HG03045 (cell line): ENCODE measurements at regions not wholly inside any gene's neighbourhood (a gene's known extent, or its start where the extent isn't known, plus 50 kb on each side); places are given as distances from the start of the nearest gene placed in this dataset.

Experiments used
- ATAC-seq: cut with Tn5 transposase; IDR thresholded peaks from one replicate; pipeline ENCODE4 v1.9.1; 2021; ENCODE audit warnings: mild to moderate bottlenecking, moderate library complexity; ENCODE audit not compliant: unreplicated experiment

DNA sequence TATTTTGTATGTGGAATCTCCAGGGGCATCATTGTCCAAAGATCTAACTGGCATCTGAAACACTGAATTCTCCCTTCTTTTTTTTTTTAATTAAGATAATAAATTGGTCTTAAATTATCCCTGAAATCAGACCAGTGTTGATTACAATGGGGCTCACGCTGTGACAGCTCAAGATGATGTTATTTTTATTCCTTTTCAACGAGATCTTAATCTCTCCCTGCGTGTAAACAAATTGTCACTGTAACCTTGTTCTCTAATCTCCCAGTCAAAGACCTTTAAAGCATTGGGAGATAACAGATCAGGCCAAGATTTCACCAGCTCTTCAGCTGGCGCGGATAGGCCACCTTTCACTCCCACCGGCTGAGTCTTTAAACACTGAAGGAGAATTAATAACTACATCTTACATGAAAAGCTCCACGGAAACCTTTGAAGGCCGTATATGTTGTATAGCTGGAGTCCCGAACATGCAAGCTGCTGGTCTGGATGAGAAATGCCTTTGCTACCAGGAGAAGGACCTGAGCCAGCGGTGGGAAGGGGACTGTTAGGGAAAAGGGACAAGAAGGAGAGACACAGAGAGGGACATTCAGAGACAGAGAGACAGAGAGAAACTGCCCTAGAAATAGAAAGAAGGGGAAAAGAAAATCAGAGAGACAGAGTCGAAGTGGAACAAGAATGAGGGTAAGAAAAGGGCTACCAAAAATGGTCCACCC, 418.8 kb upstream of the NR2F2 start:
- ATAC-seq, result no peak

DNA sequence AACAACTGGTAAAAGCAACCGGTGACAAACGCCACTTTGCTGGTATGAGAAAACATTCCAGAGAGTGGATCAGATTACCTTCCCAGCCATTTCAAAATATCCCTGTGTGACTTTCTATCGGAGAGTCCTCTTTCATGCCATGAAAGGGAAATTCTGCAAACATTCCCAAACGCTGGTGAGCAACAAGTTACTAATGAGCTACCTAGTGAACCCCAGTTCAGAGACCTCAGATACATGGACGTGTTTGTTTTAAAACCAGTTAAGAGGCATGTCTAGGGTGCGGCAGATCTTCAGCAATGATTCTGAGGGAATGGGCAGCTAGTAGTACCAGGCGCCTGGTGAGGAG, 418.2 kb upstream of the NR2F2 start:
- ATAC-seq, result no peak

DNA sequence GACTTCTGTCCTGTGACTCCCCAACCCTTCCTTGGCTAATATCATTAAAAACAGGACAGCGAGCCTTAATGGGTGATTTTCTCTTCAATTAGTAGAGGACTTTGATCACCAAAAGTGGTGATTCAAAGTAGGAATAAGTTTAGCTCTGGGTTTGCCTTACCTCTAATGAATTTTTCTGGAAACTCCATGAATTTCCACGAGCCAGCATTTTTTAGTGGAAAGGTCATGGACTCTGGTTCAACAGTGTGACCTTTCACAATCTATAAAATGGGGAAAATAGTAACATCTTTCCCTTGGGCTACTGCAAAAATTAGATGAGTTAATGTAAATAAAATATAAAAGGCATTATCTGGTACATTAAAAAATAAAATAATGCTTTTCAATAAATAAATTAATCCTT, 417.8 kb upstream of the NR2F2 start:
- no peak for ATAC-seq

DNA sequence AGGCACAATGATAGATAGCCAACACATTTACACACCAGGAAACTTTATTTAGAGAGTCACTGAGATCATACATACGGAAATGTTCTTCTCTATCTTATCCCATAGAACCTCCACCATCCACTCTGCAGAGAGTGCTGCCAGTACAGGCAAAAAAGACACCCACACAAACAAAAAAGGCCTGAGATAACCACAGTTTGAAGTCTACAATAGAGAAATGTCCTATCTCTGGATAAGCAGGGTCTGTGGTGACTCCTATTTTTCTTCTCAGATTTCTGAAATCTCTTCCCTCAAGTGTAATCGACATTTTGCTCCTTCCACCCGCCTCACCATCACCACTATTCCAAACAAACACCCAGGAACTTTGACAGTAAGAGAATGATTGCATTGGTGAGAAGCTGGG, 413.9 kb upstream of the NR2F2 start:
- no peak for ATAC-seq

DNA sequence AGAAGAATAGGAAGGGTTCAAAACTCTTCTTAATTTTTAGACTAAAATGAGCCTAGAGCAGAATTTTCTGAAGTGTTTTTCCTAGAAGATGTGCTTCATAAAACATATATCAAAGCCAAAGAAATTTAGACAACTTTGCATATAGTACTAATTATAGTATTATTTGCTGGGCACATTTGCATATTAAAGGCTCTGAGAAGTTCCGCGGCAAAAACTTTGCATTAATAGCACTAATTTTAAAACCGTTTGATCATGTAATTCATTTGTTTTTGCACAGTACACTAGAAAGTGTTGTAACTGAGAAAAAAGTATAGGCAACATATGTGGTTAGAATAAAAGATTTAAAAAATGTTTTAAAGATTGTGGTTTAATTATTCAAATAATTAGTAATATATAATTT, 412.0 kb upstream of the NR2F2 start:
- ATAC-seq, result no peak

DNA sequence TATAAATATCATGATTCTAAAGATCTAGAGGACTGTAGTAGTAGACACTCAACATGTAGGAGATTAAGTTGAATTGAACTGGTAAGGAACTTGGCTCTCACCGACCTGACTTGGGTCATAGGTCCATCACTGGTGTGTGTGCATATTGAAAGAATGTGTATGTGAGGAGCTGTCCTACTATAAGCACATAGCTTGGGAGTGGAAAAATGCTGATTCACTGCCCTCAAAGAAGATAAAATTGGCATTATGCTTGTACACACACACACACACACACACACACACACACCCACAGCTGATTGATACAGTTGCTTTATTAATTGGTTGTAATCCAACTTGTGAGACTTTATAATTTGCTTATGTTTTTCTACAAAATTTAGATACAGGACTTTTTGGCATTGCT, 411.0 kb upstream of the NR2F2 start:
- ATAC-seq, result no peak

DNA sequence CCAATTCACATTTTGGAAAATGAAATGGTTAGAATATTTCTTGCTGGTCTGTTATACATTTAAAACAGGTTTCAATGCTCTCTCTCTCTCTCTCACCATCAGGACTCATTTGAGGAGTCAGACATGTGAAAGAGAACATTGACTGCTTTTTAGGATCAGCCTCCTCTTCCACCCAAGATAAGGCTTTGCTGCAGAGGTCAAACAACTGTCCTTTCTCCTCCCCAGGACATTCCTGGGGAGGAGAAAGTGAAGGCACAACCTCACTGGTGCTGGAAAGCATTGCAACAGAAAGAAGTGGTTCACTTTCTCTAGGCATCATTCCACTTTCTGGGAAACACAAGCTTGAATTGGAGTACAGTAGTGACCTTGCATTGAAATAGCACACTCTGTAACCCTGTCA, 409.1 kb upstream of the NR2F2 start:
- ATAC-seq, result no peak

DNA sequence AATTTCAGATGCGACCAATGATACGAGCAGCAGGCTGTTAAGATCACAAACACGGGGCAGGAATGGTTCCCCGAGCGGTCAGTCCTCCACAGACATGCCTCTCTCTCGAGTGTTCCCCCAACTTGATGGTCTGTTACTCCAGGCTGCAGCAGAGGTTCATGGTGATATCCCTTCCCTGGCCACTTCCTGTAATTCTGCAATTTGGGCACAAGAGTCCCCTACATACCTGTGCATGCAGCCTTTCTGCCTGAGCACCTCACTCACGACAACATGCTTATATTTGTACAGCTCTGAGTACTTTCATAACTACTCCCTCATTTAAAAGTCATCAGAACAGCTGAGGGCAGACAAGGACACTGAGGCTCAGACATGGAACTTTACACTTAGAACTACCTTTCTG, 408.1 kb upstream of the NR2F2 start:
- ATAC-seq, result no peak

DNA sequence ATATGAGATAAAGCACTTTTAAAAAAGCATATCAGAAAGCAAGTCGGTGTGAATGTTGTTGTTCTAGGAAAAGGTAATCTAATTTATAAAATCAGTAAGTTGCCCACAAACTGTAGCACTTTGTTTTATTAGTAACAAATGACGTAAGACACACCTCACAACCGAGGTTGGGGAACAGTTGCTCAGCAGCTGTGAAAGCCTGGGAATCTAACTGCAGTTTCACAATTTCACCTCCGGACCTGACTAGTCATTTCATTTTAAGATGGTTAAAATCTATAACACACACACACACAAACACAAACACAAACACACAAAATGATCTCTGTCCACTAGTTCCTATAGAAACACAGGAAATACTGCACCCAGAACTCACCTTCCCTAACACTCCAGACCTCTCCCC, 406.7 kb upstream of the NR2F2 start:
- no peak for ATAC-seq

DNA sequence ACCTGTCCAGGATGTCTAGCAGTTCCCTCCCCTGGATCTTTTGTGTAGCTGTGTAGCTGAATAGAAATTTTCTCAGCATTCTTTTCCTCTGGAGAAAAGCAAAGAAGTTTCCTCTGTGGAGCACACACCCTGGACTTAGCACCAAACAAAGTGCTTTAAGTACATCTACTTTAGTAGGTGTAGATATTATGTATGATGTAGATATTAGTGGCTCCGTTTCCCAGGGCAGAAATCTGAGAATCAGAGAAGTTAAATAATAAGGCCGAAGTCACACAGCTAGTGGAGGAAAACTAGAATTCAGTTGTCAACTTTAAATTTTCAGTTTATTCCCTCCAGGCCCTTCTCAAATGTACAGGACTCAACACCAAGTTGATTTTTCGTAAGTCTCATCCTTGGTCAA, 401.7 kb upstream of the NR2F2 start:
- no peak for ATAC-seq

DNA sequence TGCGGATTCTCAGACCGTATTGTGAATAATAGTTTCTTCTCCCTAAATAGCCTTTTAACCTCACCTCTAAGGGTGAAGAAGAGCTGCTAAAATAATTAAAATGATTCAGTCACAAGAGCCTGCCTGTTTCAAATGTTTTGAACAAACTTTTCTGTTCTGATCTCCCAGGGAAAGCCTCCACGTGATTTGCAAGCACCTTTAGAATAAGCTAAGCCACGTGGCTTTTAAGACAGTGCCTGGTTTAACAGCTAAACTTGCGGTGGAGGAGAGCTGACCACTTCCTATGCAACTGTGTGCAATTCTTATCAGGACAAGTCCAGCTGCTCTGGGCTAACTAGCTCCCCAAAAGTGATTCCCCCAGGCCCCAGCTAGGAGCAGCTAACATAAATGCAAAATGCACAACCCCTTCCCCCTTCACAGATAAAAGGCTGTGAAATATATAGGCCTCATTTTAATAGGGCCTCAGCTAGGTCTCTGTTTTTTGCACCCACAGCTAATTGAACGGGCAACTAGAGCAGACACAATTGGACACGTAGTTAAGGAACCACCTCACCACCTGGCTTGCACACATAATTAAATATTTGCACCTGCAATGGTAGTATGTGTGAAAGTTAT, 401.2 kb upstream of the NR2F2 start:
- ATAC-seq, result peak; percentile 57

DNA sequence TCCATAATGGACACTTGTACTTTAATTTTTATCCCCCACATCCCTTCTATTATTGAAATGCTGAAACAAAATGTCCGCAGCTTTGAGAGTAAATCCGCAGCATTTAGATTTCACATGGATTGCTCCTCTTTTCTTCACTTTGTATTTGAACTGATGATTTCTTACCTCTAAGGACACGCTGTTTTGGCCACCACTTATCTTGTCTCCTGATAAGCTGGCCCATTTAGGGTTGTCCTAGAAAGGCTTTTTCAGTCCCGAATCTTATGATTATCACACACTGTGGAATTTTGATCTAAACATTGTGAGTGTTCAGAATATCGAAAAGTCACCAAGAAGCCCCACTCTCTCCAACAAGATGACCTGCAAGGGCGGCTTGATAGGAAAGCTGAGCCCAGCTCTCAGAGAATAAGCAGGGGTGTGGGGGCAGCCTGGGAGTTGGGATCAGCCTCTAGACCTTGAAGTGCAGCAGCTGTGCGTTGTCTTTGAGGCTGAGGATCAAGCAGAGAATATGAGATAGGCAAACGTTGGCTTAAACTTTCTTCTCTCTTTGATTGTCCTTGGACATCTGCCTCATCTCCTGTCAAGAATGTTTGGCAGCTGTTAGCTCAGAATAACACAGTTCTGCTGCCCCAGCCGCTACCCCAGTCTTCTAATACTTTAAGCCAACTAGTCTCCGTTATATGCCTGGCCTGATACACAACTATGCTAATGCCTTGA, 399.7 kb upstream of the NR2F2 start:
- no peak for ATAC-seq

DNA sequence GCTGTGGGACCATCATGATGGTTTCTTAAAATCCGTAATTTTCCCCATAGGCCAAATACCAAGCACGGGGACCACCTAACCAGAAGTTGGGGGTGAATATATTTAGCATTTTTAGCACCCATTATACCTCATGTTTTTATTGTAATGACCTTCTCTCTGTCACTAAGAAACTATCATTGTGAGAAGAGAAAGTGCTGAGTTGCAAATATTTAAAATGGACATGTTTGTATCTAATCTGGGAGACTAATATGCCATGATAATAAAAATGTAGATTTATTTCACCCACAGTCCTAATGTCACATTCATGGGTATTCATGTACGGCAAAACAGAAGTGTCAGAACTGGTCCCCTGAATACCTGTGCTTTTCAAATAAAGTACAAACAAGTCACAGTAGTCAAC, 398.9 kb upstream of the NR2F2 start:
- ATAC-seq, result no peak

DNA sequence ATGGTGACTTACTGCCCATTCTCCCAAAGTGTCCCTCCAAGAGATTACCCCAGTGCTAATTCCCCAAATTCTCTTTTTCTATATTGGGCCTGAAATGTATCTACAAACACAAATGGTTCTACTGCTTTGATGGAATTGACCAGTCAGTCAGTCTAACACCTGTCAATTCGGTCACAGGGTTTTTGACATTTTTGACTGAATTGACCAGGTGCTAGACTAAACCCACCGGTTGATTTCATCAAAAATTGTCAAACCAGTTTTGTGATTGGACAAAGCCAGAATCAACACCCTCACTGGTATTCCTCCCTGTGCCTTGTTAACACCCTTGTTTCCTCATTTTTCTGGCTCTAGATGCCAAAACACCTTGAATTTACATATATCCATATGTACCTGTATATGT, 398.4 kb upstream of the NR2F2 start:
- no peak for ATAC-seq

DNA sequence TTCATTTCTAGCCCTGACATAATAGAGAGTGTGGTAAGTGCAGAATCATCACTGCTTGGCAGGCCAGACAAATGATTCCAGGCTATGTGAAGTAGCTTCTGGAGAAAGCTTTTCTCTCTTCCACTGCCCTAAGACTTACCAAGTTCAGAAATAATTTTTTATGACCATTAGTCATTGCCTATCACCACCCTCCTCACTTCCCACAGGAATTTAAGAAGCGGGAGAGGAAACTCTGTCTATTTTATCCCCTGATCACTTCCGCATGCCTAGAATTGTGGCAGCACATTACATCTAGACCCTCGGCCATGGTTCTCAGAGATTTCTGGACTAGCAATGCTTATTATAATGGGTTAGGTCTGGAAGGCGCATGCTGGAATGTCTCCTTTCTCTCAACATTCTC, 397.8 kb upstream of the NR2F2 start:
- no peak for ATAC-seq

DNA sequence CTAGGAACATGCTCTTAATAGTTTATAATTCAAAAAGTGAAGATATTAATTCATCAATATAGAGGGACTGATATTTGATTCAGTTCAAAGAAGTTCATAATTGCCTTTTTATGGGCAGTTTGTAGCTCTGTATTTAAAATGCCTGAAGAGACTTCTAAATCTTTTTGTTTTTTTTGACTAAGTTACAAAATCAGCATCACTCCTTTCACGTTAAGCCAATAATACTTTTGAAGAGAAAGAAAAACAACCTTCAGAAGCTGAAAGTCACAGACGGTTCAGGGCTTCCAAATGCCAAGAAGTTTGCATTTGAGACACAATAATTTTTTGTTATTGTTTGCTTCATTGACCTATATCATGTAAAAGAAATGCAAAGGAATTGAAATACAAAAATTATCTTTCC, 394.6 kb upstream of the NR2F2 start:
- no peak for ATAC-seq

DNA sequence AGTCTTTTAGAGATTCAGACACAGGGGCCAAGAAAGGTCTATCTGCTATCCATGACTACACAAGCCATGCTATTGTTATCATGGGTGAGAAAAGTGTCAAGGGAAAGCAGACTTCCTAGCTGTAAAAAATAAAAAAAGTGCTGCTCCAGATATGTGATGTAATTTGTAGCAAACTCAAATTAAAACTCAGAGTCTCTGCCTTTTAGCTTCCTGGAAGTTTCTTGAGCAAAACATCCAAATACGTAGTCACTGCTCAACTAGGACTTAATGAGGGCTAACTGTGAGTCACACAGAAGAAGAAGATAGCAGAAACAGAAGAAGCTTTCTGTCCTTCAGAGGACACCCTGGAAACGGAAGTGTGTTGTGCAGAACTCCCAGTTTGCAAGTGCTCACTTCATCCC, 393.4 kb upstream of the NR2F2 start:
- ATAC-seq, result no peak

DNA sequence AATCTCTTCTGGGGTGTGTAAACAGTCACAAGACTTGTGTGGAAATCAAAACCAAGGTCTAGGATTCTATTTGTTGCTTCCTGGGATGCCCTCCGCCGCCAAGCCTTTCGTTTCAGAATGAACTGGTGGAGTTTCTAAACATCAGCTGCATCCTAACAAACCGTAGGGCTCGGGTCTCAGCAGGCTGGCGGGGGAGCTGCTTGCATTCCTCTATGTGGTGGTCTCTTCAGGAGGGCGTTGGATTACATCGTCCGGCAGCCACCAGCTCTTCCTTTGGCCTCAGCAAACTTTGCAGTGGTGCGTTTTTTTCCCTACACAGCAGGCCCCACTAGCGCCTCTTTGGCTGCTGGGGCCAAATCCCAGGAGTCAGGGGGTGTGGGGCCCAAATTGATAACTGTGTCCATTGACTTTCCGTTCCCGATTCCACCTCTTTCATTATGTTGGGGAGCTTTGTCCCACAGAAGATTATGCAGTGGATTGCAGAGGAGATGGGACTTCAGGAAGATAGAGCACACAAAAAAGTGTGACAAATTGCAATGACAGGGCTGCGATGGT, 390.0 kb upstream of the NR2F2 start:
- no peak for ATAC-seq

DNA sequence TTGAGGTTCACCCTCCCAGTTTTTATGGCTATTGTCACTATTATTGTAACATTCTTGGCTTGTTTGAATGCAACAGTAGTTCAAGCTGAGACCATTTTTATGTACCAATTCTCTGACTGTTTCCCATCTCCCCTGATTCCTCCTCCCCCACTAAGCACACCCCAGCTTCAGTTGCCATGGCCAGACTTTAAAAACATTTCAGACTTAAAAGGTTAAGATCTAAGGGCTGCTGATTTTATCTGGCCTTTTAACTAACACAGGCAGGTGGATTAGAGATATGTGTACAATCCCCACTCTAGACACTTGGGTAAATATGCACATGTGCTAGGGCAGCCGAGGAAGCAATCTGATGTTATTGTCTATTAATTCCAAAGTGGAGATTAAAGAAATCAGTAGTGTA, 386.3 kb upstream of the NR2F2 start:
- no peak for ATAC-seq

DNA sequence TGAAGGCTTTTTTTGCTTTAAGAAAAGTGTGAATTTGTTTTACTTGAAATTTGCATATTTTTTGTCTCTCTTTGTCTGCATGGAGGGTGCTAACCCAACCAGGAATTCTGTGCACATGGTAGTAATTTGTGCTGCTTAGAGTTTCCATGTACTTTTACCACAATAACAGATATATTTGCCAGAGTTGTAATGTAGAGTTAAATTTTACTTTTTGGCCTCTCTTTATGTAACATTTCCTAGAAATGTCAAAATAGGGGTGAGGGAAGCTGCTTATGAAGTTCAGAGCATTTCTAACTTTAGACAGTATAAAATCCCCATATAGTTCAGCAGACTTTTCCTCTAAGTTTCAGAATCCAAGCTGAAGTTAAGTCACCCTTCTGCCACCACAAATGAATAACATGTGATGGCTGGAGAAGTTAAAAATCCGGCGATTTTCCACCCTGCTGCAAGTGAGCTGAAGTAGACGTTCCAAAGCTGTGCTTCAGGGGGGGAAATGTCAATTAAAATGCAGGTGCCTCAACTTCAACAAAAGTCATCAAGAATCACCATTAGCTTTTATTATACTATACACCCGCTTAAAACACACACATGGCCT, 385.7 kb upstream of the NR2F2 start:
- ATAC-seq, result no peak

DNA sequence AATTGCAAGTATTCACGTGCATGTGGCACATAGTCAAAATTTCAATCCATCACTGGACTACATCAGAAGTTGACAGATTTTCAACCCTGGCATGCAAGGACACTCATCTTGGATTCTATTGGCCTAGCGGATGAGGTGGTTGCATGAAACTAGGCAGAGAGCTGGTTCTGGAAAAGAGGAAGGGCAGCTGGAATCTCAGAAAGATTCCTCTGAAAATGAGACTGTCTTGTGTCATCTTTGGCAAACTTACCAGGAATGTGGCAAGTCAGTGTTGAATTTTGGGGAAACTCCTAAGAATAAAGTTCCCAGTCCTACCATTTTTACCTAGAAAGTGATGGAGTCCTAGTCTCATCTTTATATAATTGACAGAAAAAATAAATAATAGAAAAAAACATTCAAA, 384.3 kb upstream of the NR2F2 start:
- no peak for ATAC-seq

DNA sequence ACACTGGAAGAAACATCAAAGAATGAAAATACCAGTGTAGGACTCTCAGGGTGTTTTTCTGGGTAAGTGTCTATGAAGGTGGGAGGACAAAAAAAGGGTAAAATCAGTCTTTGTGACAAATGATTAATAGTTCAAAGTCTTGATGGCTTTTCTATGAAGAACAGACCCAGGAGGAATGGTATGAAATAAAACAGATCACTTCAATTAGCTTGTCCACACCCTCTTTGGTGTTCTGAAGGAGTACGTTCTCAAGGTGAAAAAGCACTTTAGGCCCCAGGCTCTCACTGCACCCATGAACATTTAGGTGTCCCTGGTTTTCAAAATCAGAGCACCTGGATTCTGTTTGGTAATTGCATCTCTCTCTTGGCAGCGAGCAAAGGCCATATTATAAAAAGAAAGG, 383.6 kb upstream of the NR2F2 start:
- no peak for ATAC-seq
